HUES64 (cell line): ENCODE measurements at regions not wholly inside any gene's neighbourhood (a gene's known extent, or its start where the extent isn't known, plus 50 kb on each side); places are given as distances from the start of the nearest gene placed in this dataset.

Experiments used
- H3K27ac ChIP-seq: 2 replicates; pipeline ENCODE4 v1.7.0; 2013; ENCODE audit warnings: low read depth, low read length, inconsistent platforms
- H3K27me3 ChIP-seq: 2 replicates; pipeline ENCODE4 v1.6.1; 2013; ENCODE audit warnings: mild to moderate bottlenecking, low read length; ENCODE audit not compliant: insufficient read depth
- H3K36me3 ChIP-seq: 2 replicates; pipeline ENCODE4 v1.6.1; 2013; ENCODE audit warnings: mild to moderate bottlenecking, low read length; ENCODE audit not compliant: insufficient read depth
- H3K4me1 ChIP-seq: 2 replicates; pipeline ENCODE4 v1.6.1; 2013; ENCODE audit warnings: mild to moderate bottlenecking, low read length, moderate library complexity; ENCODE audit not compliant: insufficient read depth
- H3K4me3 ChIP-seq: 2 replicates; pipeline ENCODE4 v1.5.1; 2013; ENCODE audit warnings: mild to moderate bottlenecking, low read length, moderate library complexity
- H3K9ac ChIP-seq: 2 replicates; pipeline ENCODE4 v1.6.1; 2013; ENCODE audit warnings: mild to moderate bottlenecking, low read depth, low read length
- H3K9me3 ChIP-seq: 2 replicates; pipeline ENCODE4 v1.6.1; 2013; ENCODE audit warnings: low read depth, low read length; ENCODE audit not compliant: insufficient read depth
- WGBS: fragments of 150-250, 120-280 bp; methylation state at CpG from one replicate; pipeline ENCODE4 v1.1.7; 2013; ENCODE audit warnings: missing lambda C conversion rate; 5-methylcytosine and 5-hydroxymethylcytosine counted together

- Histone ChIP-seq H3K36me3 (no peaks in the 10 kb centered on the region), H3K4me3 (no peak overlapping the region), H3K4me1 (no peaks in the 10 kb centered on the region), H3K9me3 (no peaks in the 10 kb centered on the region), H3K27me3 (no peaks in the 10 kb centered on the region), H3K27ac (no peak overlapping the region), H3K9ac (no peak overlapping the region)
- WGBS, result 90% methylated on average over 1 of the region's 1 CpG
Observed at GRCh38 chr7:125670926-125671572, 741.4 kb upstream of the POT1 start.

DNA sequence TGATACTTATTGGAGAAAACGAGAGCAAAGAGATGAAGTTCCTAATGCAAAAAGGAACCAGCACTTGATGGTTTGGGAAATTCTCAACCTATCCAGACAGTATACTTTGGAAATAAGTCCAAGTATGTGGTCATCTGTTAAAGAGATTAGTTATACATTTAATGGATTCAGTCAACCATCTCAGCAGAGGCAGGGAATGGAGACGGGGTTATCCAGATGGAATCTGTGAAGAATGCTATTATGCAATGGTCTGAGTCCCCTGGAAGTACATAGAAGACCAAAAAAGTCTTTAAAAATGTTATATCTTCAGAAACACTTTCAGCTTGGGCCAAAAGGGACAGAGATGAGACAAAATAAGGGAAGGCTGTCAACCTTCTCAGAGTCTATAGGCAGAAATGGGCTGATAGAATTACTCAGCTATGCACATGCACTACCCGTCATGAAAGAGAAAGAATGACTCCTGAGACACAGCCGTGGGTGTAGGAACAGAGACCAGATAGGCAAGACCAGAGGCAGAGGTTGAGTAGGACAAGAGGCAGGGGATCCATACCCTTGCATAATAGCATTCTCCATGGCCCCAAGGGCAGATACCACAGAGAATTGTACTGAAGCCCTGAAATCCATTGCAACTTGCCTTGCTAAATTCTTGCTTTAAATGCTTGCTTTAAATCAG, 738.8 kb upstream of the POT1 start:
- Histone ChIP-seq H3K27me3 (no peaks in the 10 kb centered on the region), H3K9ac (no peak overlapping the region), H3K27ac (no peak overlapping the region)

GRCh38 chr7:125664625-125665024, 735.0 kb upstream of the POT1 start:
- no peaks in the 10 kb centered on the region for H3K9me3 ChIP-seq
- 100% methylated on average over 1 of the region's 1 CpG for WGBS
- no peak overlapping the region for H3K27ac ChIP-seq
- peaks cover 16% of the 10 kb centered on the region; the same call in 1 of the 2 replicates for H3K4me1 ChIP-seq
- H3K9ac ChIP-seq, result no peak overlapping the region
- H3K4me3 ChIP-seq, result no peak overlapping the region
- no peaks in the 10 kb centered on the region for H3K27me3 ChIP-seq
- no peaks in the 10 kb centered on the region for H3K36me3 ChIP-seq

More for the DNA sequence above, 738.8 kb upstream of the POT1 start:
- 94% methylated on average over 4 of the region's 4 CpGs for WGBS
- H3K9me3 ChIP-seq, result no peaks in the 10 kb centered on the region
- no peak overlapping the region for H3K4me3 ChIP-seq
- no peaks in the 10 kb centered on the region for H3K36me3 ChIP-seq
- no peaks in the 10 kb centered on the region for H3K4me1 ChIP-seq

DNA sequence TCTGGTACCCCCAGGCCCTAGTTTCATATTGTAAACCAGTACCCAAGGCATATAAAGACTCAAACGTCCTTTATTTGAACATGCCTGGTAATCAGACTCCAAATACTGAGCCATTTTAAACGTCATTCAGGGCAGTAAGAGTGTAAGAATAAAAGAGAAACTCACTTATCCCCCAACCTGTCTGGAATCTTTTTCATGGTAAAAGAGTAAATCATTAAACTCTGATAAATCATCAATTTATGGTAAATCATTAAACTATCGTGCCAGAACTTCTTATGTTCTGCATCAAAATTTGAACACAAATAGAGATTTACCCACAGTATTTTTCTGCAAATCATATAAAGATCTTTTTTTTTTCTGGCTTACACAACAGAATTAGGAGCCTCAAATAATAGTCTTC, 734.3 kb upstream of the POT1 start:
- Histone ChIP-seq H3K27ac (no peak overlapping the region), H3K36me3 (no peaks in the 10 kb centered on the region), H3K9me3 (no peaks in the 10 kb centered on the region), H3K4me1 (peaks cover 17% of the 10 kb centered on the region; the same call in 1 of the 2 replicates), H3K9ac (no peak overlapping the region), H3K27me3 (no peaks in the 10 kb centered on the region), H3K4me3 (no peak overlapping the region)
- WGBS, result 87% methylated on average over 3 of the region's 3 CpGs

DNA sequence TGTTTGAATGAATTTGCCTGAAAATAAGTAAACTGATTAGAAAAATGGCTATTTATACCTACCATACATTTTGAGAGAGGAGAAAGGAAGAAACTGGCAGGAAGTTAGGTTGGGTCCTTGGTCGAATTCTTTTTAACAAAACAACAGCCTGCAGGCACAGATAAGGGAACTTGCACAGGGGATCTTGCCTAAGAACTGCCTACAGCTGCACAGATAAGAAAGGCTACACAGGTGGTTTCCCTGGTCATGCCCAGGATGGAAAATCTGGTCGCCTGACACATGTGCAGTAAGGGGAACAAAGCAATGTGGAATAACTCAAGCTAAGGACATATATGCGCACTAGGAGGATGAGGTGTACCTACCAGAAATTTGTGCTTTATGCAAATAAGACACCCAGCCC, 732.1 kb upstream of the POT1 start:
- Histone ChIP-seq H3K36me3 (no peaks in the 10 kb centered on the region), H3K4me1 (peaks cover 17% of the 10 kb centered on the region; the same call in 1 of the 2 replicates), H3K9me3 (no peaks in the 10 kb centered on the region), H3K27ac (no peak overlapping the region), H3K4me3 (no peak overlapping the region), H3K27me3 (no peaks in the 10 kb centered on the region), H3K9ac (no peak overlapping the region)
- WGBS, result 79% methylated on average over 3 of the region's 3 CpGs

DNA sequence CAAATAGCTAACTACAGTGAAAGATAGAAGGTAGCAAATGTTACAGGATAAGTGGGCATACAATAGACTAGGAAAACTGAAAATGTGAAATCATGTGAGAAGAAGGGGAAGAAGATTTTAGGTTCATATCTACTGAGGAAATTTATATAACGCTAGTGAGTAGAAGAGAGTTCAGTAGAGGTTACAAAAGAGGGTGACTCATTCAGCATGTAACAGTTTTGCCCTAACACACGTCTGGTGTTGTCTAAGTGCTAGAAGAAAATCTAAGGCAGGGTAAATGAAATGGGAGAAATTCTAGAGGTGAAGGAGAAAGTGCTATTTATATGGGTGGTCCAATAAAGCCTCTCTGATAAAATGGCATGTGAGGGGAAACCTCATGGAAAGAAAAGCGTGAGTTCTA, 731.4 kb upstream of the POT1 start:
- no peaks in the 10 kb centered on the region for H3K27me3 ChIP-seq
- 91% methylated on average over 3 of the region's 3 CpGs for WGBS
- no peak overlapping the region for H3K27ac ChIP-seq
- H3K4me3 ChIP-seq, result no peak overlapping the region
- peaks cover 17% of the 10 kb centered on the region; the same call in 1 of the 2 replicates for H3K4me1 ChIP-seq
- no peak overlapping the region for H3K9ac ChIP-seq
- no peaks in the 10 kb centered on the region for H3K9me3 ChIP-seq
- H3K36me3 ChIP-seq, result no peaks in the 10 kb centered on the region

- Histone ChIP-seq H3K9me3 (no peaks in the 10 kb centered on the region), H3K4me1 (no peaks in the 10 kb centered on the region), H3K27me3 (no peaks in the 10 kb centered on the region), H3K4me3 (no peak overlapping the region), H3K9ac (no peak overlapping the region), H3K27ac (no peak overlapping the region), H3K36me3 (no peaks in the 10 kb centered on the region)
- 80% methylated on average over 1 of the region's 1 CpG for WGBS
Observed at GRCh38 chr7:125654076-125654475, 724.5 kb upstream of the POT1 start.

- Histone ChIP-seq H3K4me1 (no peaks in the 10 kb centered on the region), H3K9ac (no peak overlapping the region), H3K27me3 (no peaks in the 10 kb centered on the region), H3K36me3 (no peaks in the 10 kb centered on the region), H3K27ac (no peak overlapping the region), H3K4me3 (no peak overlapping the region), H3K9me3 (no peaks in the 10 kb centered on the region)
- 82% methylated on average over 7 of the region's 8 CpGs for WGBS
Observed at GRCh38 chr7:125651823-125652528, 722.4 kb upstream of the POT1 start.

GRCh38 chr7:125648543-125648942, 718.9 kb upstream of the POT1 start:
- 100% methylated on average over 1 of the region's 1 CpG for WGBS

DNA sequence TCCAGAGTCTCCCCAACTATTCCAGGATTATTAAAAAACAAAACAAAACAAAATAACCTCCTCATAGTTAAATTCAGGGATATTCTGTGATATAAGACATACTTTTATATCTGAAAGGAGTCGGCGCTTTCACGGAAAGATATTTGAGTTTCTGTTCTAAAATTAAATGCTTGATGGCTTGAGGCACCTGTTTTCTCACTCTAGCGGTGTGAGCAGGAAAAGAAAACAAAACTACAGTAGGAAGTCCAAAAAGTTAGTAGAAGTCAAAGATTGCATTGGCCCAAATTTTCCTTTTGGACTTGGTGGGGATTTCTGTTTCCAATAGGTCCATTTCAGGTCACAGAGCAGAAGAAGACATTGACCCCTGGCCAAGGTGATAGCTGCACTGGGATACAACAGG, 716.1 kb upstream of the POT1 start:
- WGBS, result 95% methylated on average over 4 of the region's 4 CpGs

More at GRCh38 chr7:125648543-125648942, 718.9 kb upstream of the POT1 start:
- Histone ChIP-seq H3K4me3 (no peak overlapping the region), H3K27me3 (no peaks in the 10 kb centered on the region), H3K27ac (no peak overlapping the region), H3K9ac (no peak overlapping the region), H3K36me3 (no peaks in the 10 kb centered on the region), H3K9me3 (no peaks in the 10 kb centered on the region), H3K4me1 (no peaks in the 10 kb centered on the region)

GRCh38 chr7:125644109-125644508, 714.5 kb upstream of the POT1 start:
- Histone ChIP-seq H3K4me1 (no peaks in the 10 kb centered on the region), H3K36me3 (no peaks in the 10 kb centered on the region), H3K27me3 (no peaks in the 10 kb centered on the region), H3K27ac (no peak overlapping the region), H3K9me3 (no peaks in the 10 kb centered on the region), H3K4me3 (no peak overlapping the region), H3K9ac (no peak overlapping the region)
- no CpG with 5 or more reads among the region's 1 CpG for WGBS

More for the DNA sequence above, 716.1 kb upstream of the POT1 start:
- no peaks in the 10 kb centered on the region for H3K4me1 ChIP-seq
- no peaks in the 10 kb centered on the region for H3K9me3 ChIP-seq
- no peaks in the 10 kb centered on the region for H3K36me3 ChIP-seq
- no peak overlapping the region for H3K27ac ChIP-seq
- H3K9ac ChIP-seq, result no peak overlapping the region
- no peaks in the 10 kb centered on the region for H3K27me3 ChIP-seq
- no peak overlapping the region for H3K4me3 ChIP-seq
